Endodermal cell (in vitro differentiated cells): ENCODE measurements at regions not wholly inside any gene's neighbourhood (a gene's known extent, or its start where the extent isn't known, plus 50 kb on each side); places are given as distances from the start of the nearest gene placed in this dataset.

ENCODE experiments used
- DNase-seq: peaks from one replicate; pipeline ENCODE4 v3.0.0-alpha.2; 2017
- H3K27ac ChIP-seq: 2 replicates; pipeline ENCODE4 v1.5.1; 2013; ENCODE audit warnings: mild to moderate bottlenecking, low read depth, low read length, moderate library complexity
- H3K27me3 ChIP-seq: 2 replicates; pipeline ENCODE4 v1.6.1; 2013; ENCODE audit warnings: mild to moderate bottlenecking, low read length, moderate library complexity; ENCODE audit not compliant: insufficient read depth, control insufficient read depth, poor library complexity, severe bottlenecking
- H3K36me3 ChIP-seq: 2 replicates; pipeline ENCODE4 v1.7.0; 2013; ENCODE audit warnings: mild to moderate bottlenecking, low read length, moderate library complexity; ENCODE audit not compliant: control insufficient read depth, insufficient read depth
- H3K4me1 ChIP-seq: one replicate; pipeline ENCODE4 v1.7.0; 2013; ENCODE audit warnings: low read length; ENCODE audit not compliant: control insufficient read depth, insufficient read depth
- H3K4me3 ChIP-seq: 2 replicates; pipeline ENCODE4 v1.5.1; 2013; ENCODE audit warnings: mild to moderate bottlenecking, low read length, moderate library complexity
- H3K9ac ChIP-seq: 2 replicates; pipeline ENCODE4 v1.6.1; 2013; ENCODE audit warnings: mild to moderate bottlenecking, low read length, moderate library complexity; ENCODE audit not compliant: poor library complexity, severe bottlenecking; ENCODE audit errors: extremely low read depth
- H3K9me3 ChIP-seq: 2 replicates; pipeline ENCODE4 v1.6.1; 2013; ENCODE audit warnings: mild to moderate bottlenecking, low read length, moderate library complexity; ENCODE audit not compliant: control insufficient read depth
- H3K27ac Mint-ChIP-seq: 2 replicates; pipeline ENCODE4 v1.8.0; 2020; ENCODE audit warnings: mixed read lengths
- H3K27me3 Mint-ChIP-seq: 2 replicates; pipeline ENCODE4 v1.8.0; 2021; ENCODE audit warnings: mild to moderate bottlenecking, mixed read lengths; ENCODE audit not compliant: insufficient read depth
- H3K36me3 Mint-ChIP-seq: 2 replicates; pipeline ENCODE4 v1.8.0; 2020; ENCODE audit warnings: low read depth, mixed read lengths
- H3K4me1 Mint-ChIP-seq: 2 replicates; pipeline ENCODE4 v1.8.0; 2020; ENCODE audit warnings: mixed read lengths
- H3K4me3 Mint-ChIP-seq: 2 replicates; pipeline ENCODE4 v1.8.0; 2020; ENCODE audit warnings: mild to moderate bottlenecking, moderate library complexity, mixed read lengths
- H3K9me3 Mint-ChIP-seq: 2 replicates; pipeline ENCODE4 v1.8.0; 2020; ENCODE audit warnings: mild to moderate bottlenecking, mixed read lengths
- CTCF ChIP-seq: fragments of 200-600 bp; sonication (generic); conservative IDR thresholded peaks from 2 replicates; pipeline ENCODE4 v1.5.0; 2021; ENCODE audit warnings: antibody characterized with exemption, mild to moderate bottlenecking
- WGBS, 2 experiments: methylation state at CpG; one replicate each; pipeline versions ENCODE4 v1.1.5 to v1.1.7; 2013; ENCODE audit warnings: missing lambda C conversion rate in 2 of 2, mixed read lengths in 1 of 2; ENCODE audit not compliant: insufficient coverage in 1 of 2, insufficient read length in 1 of 2; 5-methylcytosine and 5-hydroxymethylcytosine counted together

- no peak overlapping the region for H3K4me3 Mint-ChIP-seq
- H3K27me3 ChIP-seq: no peaks in the 10 kb centered on the region
- no peak for DNase-seq
- no peaks in the 10 kb centered on the region for H3K4me1 ChIP-seq
- H3K9ac ChIP-seq: no peak overlapping the region
- no peaks in the 10 kb centered on the region for H3K27me3 Mint-ChIP-seq
- no peak overlapping the region for H3K27ac ChIP-seq
- no peaks in the 10 kb centered on the region for H3K9me3 Mint-ChIP-seq
- H3K4me3 ChIP-seq: no peak overlapping the region
- no peak for TF ChIP-seq CTCF
- H3K27ac Mint-ChIP-seq: no peak overlapping the region
- 84 to 85% methylated on average over 2 to 3 of the region's 3 CpGs for WGBS, 2 experiments
- no peaks in the 10 kb centered on the region for H3K9me3 ChIP-seq
- H3K36me3 ChIP-seq: no peaks in the 10 kb centered on the region
- H3K36me3 Mint-ChIP-seq: no peaks in the 10 kb centered on the region
- H3K4me1 Mint-ChIP-seq: no peaks in the 10 kb centered on the region
Observed at GRCh38 chr9:23596913-23597634, 229.0 kb downstream of the ELAVL2 start.

DNA sequence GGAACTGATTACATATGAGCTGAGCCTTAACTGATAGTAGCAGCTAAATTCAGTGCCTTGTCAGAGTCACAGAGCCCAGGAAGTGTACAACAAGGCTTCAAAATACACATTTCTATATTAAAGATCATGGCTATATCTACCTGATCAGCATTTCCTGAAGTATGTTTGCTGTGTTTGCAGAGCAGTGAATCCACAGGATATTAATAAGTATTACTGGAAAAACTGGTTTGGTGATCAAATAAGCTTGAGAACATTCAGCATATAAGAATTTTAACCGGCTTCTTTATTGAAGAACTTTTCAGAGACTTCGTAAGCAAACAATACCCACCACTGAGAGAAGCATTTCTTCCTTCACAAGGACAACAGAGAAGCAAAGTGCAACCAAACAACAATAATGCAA lies 227.0 kb downstream of the ELAVL2 start:
- Histone ChIP-seq H3K4me3 (no peak overlapping the region), H3K9me3 (no peaks in the 10 kb centered on the region), H3K27me3 (no peaks in the 10 kb centered on the region), H3K27ac (no peak overlapping the region), H3K36me3 (no peaks in the 10 kb centered on the region), H3K9ac (no peak overlapping the region), H3K4me1 (no peaks in the 10 kb centered on the region)
- Mint-ChIP-seq H3K4me1 (no peaks in the 10 kb centered on the region), H3K4me3 (no peak overlapping the region), H3K9me3 (no peaks in the 10 kb centered on the region), H3K27me3 (no peaks in the 10 kb centered on the region), H3K27ac (no peak overlapping the region), H3K36me3 (no peaks in the 10 kb centered on the region)
- no peak for TF ChIP-seq CTCF
- no peak for DNase-seq
- 80 to 100% methylated on average over 1 to 2 of the region's 2 CpGs for WGBS, 2 experiments

- H3K4me1 Mint-ChIP-seq: no peaks in the 10 kb centered on the region
- no peak for TF ChIP-seq CTCF
- 85 to 96% methylated on average over 7 of the region's 7 CpGs for WGBS, 2 experiments
- Histone ChIP-seq H3K4me1 (no peaks in the 10 kb centered on the region), H3K27ac (no peak overlapping the region), H3K27me3 (no peaks in the 10 kb centered on the region), H3K4me3 (no peak overlapping the region), H3K9ac (no peak overlapping the region), H3K9me3 (no peaks in the 10 kb centered on the region), H3K36me3 (no peaks in the 10 kb centered on the region)
- no peaks in the 10 kb centered on the region for H3K36me3 Mint-ChIP-seq
- no peak overlapping the region for H3K4me3 Mint-ChIP-seq
- no peaks in the 10 kb centered on the region for H3K27me3 Mint-ChIP-seq
- no peak for DNase-seq
- H3K9me3 Mint-ChIP-seq: no peaks in the 10 kb centered on the region
- no peak overlapping the region for H3K27ac Mint-ChIP-seq
Observed at GRCh38 chr9:23603311-23603710, 222.7 kb downstream of the ELAVL2 start.
